Upper lobe of left lung (tissue), 4 donors: ENCODE measurements at regions not wholly inside any gene's neighbourhood (a gene's known extent, or its start where the extent isn't known, plus 50 kb on each side); places are given as distances from the start of the nearest gene placed in this dataset.

Experiments
- POLR2A ChIP-seq, 4 donors: fragments of 450-650 bp; IDR thresholded peaks; one replicate each; pipeline ENCODE4 v1.5.1; 2016 to 2017; ENCODE audit warnings: antibody characterized with exemption in 4 of 4, mild to moderate bottlenecking in 2 of 4
- TF ChIP-seq, protein P1 (sequence below), 6 experiments: fragments of 450-650 bp in 4 of 6; fragments of 200-600 bp in 2 of 6; sonication (generic) in 2 of 6; IDR thresholded peaks; one replicate each; pipeline ENCODE4 v1.5.1; 2016 to 2019; ENCODE audit warnings: antibody characterized with exemption in 6 of 6

DNA sequence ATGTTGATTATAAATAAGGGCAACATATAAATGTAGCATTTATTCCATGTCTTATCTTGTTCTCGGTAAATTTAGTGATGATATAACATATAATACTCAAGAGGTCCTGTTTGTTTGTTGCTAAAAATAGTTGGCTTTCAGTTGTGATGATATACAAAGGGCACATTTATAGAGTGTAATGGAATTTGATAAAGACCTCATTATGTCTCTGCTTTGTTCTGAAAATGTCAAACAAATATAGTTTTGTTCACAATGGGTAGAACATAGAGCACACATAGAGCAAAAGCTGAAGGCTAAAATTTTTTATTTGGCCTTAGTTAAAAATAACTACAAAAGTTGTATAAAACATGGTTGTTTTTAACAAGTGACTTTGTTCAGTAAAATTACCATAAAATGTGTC, 477.1 kb upstream of the SMC2 start:
- TF ChIP-seq, protein P1, sequence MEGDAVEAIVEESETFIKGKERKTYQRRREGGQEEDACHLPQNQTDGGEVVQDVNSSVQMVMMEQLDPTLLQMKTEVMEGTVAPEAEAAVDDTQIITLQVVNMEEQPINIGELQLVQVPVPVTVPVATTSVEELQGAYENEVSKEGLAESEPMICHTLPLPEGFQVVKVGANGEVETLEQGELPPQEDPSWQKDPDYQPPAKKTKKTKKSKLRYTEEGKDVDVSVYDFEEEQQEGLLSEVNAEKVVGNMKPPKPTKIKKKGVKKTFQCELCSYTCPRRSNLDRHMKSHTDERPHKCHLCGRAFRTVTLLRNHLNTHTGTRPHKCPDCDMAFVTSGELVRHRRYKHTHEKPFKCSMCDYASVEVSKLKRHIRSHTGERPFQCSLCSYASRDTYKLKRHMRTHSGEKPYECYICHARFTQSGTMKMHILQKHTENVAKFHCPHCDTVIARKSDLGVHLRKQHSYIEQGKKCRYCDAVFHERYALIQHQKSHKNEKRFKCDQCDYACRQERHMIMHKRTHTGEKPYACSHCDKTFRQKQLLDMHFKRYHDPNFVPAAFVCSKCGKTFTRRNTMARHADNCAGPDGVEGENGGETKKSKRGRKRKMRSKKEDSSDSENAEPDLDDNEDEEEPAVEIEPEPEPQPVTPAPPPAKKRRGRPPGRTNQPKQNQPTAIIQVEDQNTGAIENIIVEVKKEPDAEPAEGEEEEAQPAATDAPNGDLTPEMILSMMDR (IDR thresholded peaks at IDR 0.05): no peak
- no peak for TF ChIP-seq POLR2A (IDR thresholded peaks at IDR 0.05)
